ENCODE measurements at regions not wholly inside any gene's neighbourhood (a gene's known extent, or its start where the extent isn't known, plus 50 kb on each side); places are given as distances from the start of the nearest gene placed in this dataset.

DNA sequence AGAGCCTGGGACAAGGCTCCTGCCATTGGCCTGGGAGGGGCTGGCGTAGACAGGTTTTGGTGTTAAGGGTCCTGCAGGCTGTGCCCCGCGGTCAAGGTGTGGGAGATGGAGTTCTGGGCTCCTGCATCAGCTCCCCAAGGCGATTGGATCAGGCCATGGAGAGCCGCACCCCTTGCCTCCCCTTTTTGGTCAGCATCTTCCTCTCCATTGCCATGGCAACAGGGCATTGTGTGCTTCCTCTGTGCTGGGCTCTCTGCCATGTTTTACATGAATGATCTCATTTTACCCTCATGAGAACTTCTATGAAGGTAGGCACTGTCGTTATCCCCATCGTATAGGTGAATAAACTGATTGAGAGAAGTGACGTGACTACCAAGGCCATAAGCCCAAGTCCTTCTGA, 344.3 kb upstream of the CLINT1 start:
- TF ChIP-seq, protein P1, sequence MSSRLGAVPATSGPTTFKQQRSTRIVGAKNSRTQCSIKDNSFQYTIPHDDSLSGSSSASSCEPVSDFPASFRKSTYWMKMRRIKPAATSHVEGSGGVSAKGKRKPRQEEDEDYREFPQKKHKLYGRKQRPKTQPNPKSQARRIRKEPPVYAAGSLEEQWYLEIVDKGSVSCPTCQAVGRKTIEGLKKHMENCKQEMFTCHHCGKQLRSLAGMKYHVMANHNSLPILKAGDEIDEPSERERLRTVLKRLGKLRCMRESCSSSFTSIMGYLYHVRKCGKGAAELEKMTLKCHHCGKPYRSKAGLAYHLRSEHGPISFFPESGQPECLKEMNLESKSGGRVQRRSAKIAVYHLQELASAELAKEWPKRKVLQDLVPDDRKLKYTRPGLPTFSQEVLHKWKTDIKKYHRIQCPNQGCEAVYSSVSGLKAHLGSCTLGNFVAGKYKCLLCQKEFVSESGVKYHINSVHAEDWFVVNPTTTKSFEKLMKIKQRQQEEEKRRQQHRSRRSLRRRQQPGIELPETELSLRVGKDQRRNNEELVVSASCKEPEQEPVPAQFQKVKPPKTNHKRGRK (CRISPR knock-in tag; IDR thresholded peaks at IDR 0.05; ENCODE audit: borderline replicate concordance), result no peak
- TF ChIP-seq, protein P2, sequence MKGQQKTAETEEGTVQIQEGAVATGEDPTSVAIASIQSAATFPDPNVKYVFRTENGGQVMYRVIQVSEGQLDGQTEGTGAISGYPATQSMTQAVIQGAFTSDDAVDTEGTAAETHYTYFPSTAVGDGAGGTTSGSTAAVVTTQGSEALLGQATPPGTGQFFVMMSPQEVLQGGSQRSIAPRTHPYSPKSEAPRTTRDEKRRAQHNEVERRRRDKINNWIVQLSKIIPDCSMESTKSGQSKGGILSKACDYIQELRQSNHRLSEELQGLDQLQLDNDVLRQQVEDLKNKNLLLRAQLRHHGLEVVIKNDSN (CRISPR knock-in tag; IDR thresholded peaks at IDR 0.05), result no peak
- TF ChIP-seq, protein P3, sequence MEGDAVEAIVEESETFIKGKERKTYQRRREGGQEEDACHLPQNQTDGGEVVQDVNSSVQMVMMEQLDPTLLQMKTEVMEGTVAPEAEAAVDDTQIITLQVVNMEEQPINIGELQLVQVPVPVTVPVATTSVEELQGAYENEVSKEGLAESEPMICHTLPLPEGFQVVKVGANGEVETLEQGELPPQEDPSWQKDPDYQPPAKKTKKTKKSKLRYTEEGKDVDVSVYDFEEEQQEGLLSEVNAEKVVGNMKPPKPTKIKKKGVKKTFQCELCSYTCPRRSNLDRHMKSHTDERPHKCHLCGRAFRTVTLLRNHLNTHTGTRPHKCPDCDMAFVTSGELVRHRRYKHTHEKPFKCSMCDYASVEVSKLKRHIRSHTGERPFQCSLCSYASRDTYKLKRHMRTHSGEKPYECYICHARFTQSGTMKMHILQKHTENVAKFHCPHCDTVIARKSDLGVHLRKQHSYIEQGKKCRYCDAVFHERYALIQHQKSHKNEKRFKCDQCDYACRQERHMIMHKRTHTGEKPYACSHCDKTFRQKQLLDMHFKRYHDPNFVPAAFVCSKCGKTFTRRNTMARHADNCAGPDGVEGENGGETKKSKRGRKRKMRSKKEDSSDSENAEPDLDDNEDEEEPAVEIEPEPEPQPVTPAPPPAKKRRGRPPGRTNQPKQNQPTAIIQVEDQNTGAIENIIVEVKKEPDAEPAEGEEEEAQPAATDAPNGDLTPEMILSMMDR (IDR thresholded peaks at IDR 0.05), result no peak
- TF ChIP-seq, protein P4, sequence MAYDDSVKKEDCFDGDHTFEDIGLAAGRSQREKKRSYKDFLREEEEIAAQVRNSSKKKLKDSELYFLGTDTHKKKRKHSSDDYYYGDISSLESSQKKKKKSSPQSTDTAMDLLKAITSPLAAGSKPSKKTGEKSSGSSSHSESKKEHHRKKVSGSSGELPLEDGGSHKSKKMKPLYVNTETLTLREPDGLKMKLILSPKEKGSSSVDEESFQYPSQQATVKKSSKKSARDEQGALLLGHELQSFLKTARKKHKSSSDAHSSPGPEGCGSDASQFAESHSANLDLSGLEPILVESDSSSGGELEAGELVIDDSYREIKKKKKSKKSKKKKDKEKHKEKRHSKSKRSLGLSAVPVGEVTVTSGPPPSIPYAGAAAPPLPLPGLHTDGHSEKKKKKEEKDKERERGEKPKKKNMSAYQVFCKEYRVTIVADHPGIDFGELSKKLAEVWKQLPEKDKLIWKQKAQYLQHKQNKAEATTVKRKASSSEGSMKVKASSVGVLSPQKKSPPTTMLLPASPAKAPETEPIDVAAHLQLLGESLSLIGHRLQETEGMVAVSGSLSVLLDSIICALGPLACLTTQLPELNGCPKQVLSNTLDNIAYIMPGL (CRISPR knock-in tag; IDR thresholded peaks at IDR 0.05), result no peak
- TF ChIP-seq CREB1 (CRISPR knock-in tag; IDR thresholded peaks at IDR 0.05) (no peak), NR1H2 (CRISPR knock-in tag; IDR thresholded peaks at IDR 0.05) (no peak), ETV6 (CRISPR knock-in tag; IDR thresholded peaks at IDR 0.05) (no peak), JUN (CRISPR knock-in tag; IDR thresholded peaks at IDR 0.05) (no peak), RELA (CRISPR knock-in tag; IDR thresholded peaks at IDR 0.05; ENCODE audit: borderline replicate concordance) (no peak), ZNF423 (CRISPR knock-in tag; IDR thresholded peaks at IDR 0.05) (no peak)
- TF ChIP-seq, protein P5, sequence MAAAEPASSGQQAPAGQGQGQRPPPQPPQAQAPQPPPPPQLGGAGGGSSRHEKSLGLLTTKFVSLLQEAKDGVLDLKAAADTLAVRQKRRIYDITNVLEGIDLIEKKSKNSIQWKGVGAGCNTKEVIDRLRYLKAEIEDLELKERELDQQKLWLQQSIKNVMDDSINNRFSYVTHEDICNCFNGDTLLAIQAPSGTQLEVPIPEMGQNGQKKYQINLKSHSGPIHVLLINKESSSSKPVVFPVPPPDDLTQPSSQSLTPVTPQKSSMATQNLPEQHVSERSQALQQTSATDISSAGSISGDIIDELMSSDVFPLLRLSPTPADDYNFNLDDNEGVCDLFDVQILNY (CRISPR knock-in tag; IDR thresholded peaks at IDR 0.05), result no peak
- TF ChIP-seq, protein P6, sequence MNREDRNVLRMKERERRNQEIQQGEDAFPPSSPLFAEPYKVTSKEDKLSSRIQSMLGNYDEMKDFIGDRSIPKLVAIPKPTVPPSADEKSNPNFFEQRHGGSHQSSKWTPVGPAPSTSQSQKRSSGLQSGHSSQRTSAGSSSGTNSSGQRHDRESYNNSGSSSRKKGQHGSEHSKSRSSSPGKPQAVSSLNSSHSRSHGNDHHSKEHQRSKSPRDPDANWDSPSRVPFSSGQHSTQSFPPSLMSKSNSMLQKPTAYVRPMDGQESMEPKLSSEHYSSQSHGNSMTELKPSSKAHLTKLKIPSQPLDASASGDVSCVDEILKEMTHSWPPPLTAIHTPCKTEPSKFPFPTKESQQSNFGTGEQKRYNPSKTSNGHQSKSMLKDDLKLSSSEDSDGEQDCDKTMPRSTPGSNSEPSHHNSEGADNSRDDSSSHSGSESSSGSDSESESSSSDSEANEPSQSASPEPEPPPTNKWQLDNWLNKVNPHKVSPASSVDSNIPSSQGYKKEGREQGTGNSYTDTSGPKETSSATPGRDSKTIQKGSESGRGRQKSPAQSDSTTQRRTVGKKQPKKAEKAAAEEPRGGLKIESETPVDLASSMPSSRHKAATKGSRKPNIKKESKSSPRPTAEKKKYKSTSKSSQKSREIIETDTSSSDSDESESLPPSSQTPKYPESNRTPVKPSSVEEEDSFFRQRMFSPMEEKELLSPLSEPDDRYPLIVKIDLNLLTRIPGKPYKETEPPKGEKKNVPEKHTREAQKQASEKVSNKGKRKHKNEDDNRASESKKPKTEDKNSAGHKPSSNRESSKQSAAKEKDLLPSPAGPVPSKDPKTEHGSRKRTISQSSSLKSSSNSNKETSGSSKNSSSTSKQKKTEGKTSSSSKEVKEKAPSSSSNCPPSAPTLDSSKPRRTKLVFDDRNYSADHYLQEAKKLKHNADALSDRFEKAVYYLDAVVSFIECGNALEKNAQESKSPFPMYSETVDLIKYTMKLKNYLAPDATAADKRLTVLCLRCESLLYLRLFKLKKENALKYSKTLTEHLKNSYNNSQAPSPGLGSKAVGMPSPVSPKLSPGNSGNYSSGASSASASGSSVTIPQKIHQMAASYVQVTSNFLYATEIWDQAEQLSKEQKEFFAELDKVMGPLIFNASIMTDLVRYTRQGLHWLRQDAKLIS (CRISPR knock-in tag; IDR thresholded peaks at IDR 0.05; ENCODE audit: borderline replicate concordance), result no peak

All from WTC11 (cell line).